ENCODE measurements at regions not wholly inside any gene's neighbourhood (a gene's known extent, or its start where the extent isn't known, plus 50 kb on each side); places are given as distances from the start of the nearest gene placed in this dataset.
"Not testable (repeated sequence)": the region's sequence is repeated elsewhere in the genome, so short reads cannot be mapped to it uniquely, and the experiment has no call there.

GRCh38 chr13:82963226-82964099 is 918.8 kb downstream of the SLITRK1 start:
- ATAC-seq (ENCODE audit: low FRiP score) (no peak), DNase-seq (ENCODE audit: low spot score) (no peak)
- no peak for TF ChIP-seq CTCF (IDR thresholded peaks at IDR 0.05)

GRCh38 chr13:82962397-82962796 is 919.9 kb downstream of the SLITRK1 start:
- TF ChIP-seq CTCF (IDR thresholded peaks at IDR 0.05) = no peak
- ATAC-seq (ENCODE audit: low FRiP score) = no peak

GRCh38 chr13:82961757-82962156 is 920.5 kb downstream of the SLITRK1 start:
- no peak for DNase-seq (ENCODE audit: low spot score)
- TF ChIP-seq CTCF (IDR thresholded peaks at IDR 0.05) = no peak

More at GRCh38 chr13:82962397-82962796, 919.9 kb downstream of the SLITRK1 start:
- DNase-seq (ENCODE audit: low spot score) = no peak

GRCh38 chr13:82952336-82952735 is 929.9 kb downstream of the SLITRK1 start:
- DNase-seq (ENCODE audit: low spot score) = not testable (repeated sequence)

More at GRCh38 chr13:82961757-82962156, 920.5 kb downstream of the SLITRK1 start:
- no peak for ATAC-seq (ENCODE audit: low FRiP score)

GRCh38 chr13:82947683-82948082 is 934.6 kb downstream of the SLITRK1 start:
- ATAC-seq (ENCODE audit: low FRiP score) = no peak
- DNase-seq (ENCODE audit: low spot score) = no peak
- TF ChIP-seq CTCF (IDR thresholded peaks at IDR 0.05) = no peak

More at GRCh38 chr13:82952336-82952735, 929.9 kb downstream of the SLITRK1 start:
- ATAC-seq (ENCODE audit: low FRiP score) = not testable (repeated sequence)

GRCh38 chr13:82947191-82947621 is 935.1 kb downstream of the SLITRK1 start:
- ATAC-seq (ENCODE audit: low FRiP score) = no peak
- no peak for DNase-seq (ENCODE audit: low spot score)
- no peak for TF ChIP-seq CTCF (IDR thresholded peaks at IDR 0.05)

GRCh38 chr13:82938644-82939043 is 943.6 kb downstream of the SLITRK1 start:
- DNase-seq (ENCODE audit: low spot score) (no peak), ATAC-seq (ENCODE audit: low FRiP score) (no peak)
- no peak for TF ChIP-seq CTCF (IDR thresholded peaks at IDR 0.05)

Measured in omental fat pad (tissue), 3 donors.